Activated CD4-positive, alpha-beta T cell treated with anti-CD3 and anti-CD28 coated beads for 48 hours (primary cell): ENCODE measurements at regions not wholly inside any gene's neighbourhood (a gene's known extent, or its start where the extent isn't known, plus 50 kb on each side); places are given as distances from the start of the nearest gene placed in this dataset.
"Not testable (repeated sequence)": the region's sequence is repeated elsewhere in the genome, so short reads cannot be mapped to it uniquely, and the experiment has no call there.

Experiments used
- DNase-seq: peaks from one replicate; pipeline ENCODE4 v3.0.0-alpha.2; 2020

DNA sequence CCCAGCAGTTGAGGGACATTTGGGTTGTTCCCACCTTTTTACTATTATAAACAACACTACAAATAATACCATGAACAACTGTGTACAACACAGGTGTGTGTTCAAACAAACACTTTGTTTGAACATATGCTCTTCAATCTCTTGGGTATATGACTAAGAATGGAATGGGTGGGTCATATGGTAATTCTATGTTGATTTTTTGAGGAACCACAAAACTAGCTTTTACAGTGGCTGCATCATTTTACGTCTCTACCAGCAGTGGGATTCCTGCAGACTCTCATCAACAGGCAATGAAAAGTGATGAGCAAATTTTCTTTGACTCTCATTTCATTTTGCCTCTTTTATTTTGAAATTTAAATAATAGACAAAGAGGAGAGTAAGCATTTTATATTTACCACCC is 116.9 kb upstream of the KLF14 start:
- no peak for DNase-seq

DNA sequence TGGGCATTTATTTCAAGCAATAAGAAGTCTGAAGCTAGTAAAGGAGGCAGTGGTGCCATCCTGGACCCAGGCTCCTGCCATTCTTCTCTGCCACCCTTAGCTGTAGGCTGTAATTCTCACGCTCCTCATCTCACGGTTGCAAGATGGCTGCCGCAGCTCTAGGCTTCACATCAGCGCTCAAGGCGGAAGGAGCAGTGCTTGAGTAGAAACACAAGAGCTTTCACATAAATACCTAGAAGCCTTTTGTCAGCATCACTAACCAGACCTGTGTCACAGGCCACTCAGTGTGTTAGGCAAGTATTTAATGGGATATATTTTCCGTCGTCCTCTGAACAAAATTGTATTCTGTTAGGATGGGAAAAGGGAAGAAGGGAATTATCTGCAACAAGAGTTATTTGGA is 118.9 kb upstream of the KLF14 start:
- no peak for DNase-seq

DNA sequence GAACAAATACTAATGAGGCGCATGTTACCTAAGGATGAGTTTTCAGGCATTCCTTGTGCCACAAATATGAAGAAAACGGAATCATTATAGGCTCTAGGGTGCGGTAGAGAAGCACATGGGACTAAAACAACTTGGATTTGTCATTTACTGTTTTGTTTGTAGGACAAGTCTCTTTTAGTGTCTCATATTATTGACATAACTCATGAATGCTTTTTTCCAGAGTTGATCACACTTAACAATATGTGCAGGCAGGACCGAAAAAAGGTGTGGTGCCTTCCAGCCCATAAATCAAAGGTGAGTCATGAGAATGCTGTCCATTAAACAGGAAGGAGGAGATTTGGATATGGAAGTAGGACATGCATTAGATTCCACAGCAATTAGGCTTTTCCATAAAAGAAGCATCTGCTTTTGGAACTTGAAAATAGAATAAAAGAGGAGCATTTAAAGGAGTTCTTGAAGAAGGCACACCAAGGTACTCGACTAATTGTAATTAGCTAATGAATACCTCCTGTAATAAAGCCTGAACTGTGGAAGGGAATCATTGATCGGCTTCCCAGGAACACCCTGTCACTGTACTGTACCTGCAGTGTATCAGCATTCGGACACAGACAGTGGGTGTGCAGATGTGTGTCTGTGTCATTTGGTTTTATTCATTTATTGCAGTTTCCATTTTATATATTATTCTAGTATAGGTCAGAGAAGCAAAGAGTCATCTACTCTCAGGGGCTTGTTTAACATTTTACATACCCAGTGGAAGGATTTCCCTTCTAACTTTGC is 119.7 kb upstream of the KLF14 start:
- DNase-seq, result no peak

DNA sequence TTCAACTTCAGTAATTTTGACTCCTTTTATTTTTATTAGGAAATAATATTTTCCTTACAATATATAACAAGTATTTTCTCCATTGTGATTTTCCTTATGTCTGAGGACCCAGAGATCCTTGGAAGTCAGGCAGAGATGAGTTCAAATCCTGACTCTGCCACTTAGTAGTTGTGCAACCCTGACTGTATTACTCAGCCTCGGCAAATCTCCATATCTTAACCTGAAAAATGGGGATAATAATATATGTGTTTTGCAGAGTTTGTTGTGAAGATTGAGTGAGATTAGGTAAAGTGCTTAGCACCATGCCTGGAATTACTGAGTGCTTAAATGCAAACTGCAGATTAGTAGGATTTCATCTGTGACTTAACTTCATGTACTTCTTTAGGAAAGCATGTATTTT is 120.5 kb upstream of the KLF14 start:
- DNase-seq, result no peak

DNA sequence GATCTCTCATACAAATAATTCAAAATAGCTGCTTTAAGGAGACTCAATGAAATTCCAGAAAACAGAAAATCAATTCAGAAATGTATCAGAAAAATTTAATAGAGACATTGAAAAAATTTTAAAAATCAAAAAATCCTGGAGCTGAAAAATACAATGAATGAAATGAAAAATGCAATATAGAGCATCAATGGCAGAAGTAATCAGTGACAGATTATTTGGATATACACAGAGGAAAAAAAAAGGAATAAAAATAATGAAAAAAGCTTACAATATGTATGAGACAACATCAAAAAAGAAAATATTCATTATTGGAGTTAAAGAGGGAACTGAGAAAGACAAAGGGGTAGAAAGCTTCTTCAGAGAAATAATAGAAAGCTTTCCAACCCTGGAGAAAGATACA is 122.9 kb upstream of the KLF14 start:
- DNase-seq, result no peak

DNA sequence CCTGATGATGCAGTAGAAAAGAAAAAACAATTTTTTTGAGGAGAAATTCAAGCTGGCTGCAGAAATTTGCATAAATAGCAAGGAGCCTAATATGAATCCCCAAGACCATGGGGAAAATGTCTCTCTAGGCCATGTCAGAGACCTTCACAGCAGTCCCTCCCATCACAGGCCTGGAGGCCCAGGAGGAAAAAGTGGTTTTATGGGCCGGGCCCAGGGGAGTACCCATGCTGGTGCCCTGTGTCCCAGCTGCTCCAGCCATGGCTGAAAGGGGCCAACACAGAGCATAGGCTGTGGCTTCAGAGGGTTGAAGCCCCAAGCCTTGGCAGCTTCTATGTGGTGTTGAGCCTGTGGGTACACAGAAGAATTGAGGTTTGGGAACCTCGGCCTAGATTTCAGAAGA is 126.8 kb upstream of the KLF14 start:
- not testable (repeated sequence) for DNase-seq

DNA sequence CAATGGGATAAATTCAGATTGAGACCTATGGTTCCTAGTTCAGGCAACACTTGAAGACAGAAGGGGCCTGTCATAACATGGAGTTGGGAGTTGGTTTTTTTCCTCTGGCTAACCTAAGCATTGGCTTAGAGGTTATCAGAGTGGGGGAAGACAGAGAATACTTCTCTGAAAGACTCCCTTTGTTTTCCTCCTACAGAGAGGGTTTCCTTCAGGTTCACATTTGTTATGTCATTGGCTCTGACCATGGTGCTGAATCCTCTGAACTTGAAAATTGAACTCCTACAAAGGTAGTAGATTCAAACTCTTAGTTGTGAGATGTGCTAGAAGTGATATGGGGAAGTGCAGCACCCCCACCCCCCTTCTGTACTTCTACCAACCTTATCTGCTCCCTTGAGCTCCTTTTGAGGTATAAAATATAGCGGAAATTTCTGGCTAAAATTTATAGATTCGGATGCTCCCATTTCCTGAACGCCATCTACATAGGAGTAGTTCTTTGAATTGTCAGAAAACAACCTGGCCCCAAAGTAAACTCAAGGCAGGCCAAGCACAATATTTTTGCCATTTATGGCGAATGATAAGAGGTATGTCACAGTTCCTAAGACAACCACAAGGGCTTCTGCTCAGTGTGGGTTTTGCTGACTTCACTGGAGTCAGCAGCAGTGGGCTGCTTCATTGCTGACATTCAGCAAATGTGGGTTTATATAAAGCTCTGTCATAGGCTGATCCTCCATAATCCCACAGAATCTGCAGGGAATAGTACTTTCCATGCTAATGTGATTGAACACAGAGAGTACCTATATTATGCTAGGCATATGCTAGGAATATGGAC is 131.6 kb upstream of the KLF14 start:
- DNase-seq, result no peak

DNA sequence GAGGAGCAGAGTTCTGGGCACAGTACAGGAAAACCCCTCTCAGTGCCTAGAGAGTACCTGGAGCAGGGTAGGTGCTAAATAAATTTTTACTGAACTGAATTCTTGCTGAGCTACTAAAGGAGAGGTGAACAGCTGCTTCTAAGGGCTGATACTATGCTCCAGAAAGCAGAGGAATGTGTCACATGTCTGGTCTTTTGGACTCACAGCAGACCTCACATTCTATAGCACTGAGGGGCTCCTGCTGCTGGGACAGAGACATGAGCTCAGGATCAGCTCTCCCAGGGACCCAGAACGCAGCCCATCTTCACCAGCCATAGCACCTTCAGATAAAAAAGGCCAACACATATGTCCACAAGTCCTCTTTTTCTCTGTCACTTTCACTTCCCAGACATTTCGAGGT is 133.0 kb upstream of the KLF14 start:
- DNase-seq, result no peak

DNA sequence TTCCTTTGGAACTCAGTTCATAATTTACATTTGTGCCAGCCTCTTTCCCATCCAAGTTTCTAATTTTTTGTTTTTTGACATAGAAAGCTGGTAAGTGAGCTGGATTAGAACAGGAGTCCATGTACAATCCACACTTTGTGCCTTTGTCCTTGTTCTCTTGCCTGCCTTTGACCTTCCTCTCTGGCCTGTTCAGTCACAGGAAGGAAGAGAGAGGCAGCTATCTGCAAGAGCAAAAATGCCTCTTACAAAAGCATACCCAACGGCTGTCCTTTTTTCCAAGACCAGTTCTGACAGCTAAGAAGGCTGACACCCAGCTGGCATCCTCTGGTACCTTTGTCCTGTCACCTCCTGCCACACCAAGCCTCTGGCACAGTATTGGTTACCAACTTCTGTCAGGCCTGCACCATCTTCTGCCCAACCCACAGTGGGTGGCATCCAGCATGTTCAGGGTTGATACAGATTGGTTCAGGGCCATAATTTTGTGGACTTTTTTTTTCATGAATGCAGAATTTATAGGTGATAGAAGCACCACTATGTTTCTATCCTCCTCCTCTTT is 133.7 kb upstream of the KLF14 start:
- no peak for DNase-seq

DNA sequence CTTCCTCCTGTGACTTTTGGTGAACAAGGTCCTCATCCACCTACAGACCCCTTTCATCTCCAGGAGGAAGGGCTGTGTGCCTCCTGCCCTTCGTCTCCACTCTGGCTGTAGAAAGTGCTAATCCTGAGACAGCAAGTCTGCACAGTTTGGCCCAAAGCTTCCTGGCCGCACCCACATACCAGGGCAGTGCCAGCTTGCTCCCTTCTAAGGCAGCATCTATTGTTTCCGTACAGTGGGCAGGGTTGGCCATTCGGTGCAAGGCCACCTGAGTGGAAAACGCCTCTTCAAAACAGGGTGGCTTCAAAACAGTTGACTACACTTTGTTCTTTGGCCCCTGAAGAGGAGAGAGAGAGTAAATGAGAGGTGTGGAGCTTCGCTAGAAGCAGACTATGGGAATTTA is 134.1 kb upstream of the KLF14 start:
- DNase-seq, result no peak

DNA sequence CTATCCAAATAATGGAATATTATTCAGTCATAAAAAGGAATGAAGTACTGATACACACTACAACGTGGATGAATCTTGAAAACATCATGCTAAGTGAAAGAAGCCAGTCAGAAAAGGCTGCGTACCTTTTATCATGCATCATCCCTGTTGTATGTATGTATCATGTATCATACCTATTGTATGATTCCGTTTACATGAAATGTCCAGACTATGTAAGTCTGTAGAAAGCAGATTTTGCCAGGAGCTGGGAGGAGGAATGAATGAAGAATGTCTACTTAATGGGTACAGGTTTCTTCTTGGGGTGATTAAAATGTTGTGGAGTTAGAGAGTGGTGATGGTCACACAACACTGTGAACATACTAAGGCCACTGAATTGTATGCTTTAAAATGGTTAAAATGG is 135.9 kb upstream of the KLF14 start:
- no peak for DNase-seq

DNA sequence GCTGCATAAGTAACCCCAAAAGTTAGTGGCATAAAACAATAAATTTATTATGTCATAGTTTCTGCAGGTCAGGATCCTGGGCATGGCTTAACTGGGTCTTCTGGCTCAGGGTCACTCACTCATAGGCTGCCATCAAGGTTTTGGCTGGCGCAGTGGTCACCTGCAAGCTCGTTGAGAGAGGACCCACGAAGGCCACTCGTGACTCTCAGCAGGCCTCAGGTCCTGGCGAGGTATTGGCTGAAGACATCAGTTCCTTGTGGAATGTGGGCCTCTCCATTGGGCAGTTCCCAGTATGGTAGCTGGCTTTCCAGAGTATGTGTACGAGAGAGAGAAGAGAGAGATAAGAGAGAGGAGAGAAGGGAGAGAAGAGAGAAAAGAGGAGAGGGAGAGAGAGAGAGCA is 138.3 kb upstream of the KLF14 start:
- DNase-seq, result no peak

DNA sequence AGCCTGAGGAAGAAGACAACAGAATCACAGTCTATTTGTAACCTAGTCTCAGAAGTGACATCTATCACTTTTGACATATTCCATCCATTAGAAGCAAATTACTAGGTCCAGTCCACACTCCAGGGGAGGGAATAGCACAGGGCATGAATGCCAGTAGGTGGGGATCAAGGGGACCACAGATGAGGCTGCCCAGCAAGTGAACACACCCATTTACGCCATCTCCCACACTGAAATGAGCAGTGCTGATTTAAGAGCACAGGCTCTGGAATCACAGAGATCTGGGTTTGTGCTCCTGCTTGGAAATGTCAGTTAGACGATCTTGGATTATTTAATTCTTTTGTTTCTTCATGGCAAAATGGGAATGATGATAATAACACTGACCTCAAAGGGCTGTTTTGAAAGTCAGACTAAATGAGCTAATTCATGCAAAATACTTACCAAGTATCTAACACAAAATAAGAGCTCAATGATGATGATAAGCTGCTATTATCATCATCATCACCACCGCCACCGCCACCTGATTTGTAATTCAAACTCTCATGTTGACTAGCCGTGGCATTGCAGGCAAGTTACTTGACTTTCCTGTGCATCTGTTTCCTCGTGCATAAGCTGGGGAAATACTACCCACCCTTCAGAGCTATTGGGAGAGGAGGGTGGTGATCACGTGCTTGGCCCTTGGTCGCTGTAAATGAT is 138.9 kb upstream of the KLF14 start:
- no peak for DNase-seq

DNA sequence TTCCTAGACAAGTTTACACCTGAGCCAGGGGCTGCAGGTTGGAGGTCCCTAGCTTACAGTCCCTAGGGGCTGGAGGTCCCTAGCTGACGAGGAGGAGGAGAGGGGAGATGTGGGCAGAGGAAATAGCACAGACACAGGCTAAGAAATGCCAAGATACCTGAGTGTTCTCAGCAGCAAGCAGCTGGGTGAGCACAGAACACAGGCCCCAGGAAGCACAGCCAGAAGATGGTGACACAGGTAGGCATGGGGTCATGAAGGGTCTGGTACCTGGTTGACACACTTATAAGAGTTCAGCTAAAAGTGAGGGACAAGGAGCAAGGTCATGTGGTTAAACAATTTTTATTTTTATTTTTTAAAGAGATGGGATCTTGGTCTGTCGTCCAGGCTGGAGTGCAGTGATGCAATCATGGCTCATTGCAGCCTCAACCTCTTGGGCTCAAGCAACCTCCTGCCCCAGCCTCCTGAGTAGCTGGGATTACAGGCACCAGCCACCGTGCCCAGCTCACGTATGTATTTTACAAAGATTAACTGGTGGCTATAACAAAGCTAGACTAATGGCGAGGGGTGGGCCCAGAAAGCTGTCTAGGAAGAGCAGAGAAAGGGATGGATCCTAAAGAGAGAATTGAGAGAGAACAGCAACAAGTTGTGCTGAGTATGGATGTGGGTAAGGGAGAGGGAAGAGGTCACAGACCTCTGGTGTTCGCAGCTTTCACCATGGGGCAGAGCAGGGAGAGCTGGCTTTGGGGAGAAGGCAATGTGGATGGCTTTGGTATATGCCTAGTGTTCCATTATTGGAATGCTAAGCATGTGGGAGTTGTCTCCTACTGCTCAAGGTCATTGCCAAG is 140.3 kb upstream of the KLF14 start:
- DNase-seq, result no peak

DNA sequence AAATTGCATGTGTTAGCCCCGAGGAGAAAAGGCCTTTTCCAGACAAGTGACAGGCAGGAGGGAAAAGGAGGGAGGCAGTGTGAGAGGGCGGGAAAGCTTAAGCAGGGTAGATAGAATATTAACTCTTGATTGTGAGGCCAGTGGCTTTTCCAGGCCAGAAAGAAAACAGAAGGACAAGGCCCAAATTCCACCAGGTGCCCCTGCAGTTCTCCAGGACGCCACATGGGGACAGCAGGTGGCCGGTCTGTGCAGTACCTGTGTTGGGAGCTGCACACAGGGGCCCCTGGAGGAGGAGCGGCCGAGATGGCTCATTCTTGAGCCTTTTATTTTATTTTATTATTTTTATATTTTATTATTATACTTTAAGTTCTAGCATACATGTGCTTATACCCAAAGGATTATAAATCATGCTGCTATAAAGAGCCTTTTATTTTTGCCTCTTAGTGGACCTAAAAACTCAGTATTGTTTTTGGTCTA is 141.3 kb upstream of the KLF14 start:
- peak; percentile 73 for DNase-seq

DNA sequence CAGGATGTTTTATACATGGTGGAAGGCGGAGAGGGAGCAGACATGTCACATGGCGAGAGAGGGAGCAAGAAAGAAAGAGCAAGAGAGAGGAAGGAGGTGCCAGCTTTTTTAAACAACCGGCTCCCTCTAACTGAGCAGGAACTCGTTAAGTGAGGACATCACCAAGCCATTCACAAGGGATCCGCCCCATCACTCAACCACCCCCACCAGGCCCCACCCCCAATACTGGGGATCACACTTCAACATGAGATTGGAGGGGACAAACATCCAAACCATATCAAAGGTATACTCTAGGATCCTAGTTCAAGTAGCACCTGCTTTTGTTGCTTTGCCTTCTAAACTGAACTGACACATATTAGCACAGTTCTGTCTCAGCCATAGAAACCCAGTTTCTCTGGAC is 141.9 kb upstream of the KLF14 start:
- DNase-seq, result no peak

DNA sequence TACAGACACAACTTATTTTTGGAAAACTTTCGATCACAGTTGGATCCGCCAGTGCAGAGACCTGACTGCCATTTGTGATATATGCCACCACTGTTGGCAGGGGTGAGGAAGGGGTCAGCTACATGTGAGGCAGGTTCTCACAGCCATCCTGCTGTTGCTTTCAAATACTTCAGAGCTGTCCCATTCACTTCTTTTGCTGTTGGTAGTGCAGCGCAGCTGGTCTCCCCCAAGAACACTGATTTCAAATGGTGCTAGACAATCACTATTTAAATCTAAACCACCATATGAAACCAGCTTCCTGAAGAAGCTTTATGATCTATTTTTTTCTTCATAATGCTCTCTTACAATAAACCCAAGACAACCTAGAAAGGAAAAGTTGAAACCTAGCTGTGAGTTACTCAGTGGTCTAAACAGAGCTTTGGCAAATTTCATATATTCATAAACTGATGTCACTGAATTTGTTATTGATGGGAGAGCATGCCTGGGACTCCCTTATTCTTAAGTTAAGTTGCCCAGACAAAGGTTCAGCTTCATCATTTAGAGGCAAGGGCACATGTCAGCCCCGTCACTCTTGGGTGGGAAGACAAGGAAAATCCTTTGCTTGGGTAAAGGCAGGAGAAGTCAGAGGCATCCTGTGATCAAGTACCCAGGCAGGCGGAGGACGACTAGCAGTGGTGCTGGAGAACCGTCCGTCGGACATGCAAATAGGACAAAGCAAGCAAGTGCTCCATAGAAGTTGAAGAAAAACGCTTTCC is 143.4 kb upstream of the KLF14 start:
- no peak for DNase-seq

DNA sequence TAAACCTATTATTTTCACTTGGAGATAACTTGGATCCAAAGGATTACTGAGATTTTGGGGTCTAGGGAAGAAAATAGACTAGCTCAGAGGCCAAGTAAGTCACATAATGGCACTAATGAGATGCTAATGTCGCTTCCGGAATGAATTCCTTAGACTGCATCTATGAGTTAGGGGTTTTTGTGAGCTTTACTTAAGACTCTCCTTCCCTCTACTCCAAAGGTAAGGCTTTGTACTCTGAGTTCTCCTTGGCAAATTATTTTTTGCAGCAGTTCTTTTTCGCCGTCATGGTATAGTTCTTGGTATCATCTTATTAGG is 143.9 kb upstream of the KLF14 start:
- no peak for DNase-seq

DNA sequence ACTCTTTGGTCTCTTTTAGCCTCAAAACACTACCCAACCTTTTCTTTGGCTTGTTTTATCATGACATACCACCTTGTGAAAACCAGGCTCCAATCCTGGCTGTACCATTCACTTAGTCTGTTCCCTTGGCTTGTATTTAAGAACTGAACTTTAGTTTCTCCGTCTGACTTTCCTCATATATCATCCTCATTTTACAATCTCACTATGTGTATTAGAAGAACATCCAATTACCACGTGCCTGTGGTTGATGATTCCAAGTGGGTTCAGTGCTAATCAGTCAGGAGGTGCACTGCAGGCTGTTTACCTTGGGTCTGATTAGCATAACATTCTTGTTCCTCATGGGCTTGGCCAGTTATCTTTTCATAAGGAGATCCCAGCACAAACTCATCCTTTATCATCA is 144.8 kb upstream of the KLF14 start:
- DNase-seq, result no peak

DNA sequence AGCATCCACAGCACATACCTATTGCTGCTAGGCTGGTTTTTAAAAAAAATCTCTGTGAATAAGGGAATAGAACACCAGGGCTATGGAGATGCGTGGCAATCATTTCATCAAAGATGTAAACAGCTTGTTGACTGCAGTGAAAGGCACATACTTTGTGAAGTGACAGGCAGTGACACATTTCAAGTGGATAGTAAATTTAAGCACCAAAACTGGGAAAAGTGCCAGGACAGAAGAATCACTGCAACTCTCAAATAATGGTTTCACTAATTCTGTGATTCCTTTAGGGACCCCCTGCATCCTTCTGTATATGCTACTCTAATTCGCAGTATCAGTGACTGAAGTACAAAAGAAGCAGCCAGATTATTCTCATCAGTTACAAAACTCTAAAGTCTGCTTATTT is 145.2 kb upstream of the KLF14 start:
- no peak for DNase-seq

DNA sequence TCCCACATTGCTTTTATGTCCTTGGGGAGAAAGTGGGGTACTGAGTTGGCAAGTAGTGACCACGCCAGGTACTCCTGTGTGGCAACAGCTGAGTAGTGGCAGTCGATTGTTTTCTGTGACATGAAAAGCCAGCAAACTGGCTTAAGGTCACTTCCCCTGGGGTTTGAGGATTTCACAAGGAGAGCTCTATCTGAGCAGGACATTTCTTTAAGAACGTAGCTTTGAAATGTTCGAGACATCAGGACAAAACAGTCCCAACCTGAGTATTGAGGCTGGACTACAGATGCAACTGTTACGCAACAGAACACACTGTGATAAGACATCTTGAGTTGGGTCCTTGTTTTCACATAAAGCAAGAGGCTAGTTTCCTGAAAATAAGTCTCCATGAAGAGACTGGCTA is 146.7 kb upstream of the KLF14 start:
- no peak for DNase-seq
